NCI-H2227 (cell line): ENCODE measurements at regions not wholly inside any gene's neighbourhood (a gene's known extent, or its start where the extent isn't known, plus 50 kb on each side); places are given as distances from the start of the nearest gene placed in this dataset.
A peak's percentile ranks its signal among the peaks of the same experiment; 100 is the strongest.
"Not testable (repeated sequence)": the region's sequence is repeated elsewhere in the genome, so short reads cannot be mapped to it uniquely, and the experiment has no call there.

Experiments
- DNase-seq: peaks from one replicate; lab custom pipeline; 2025; ENCODE audit not compliant: unreplicated experiment; lab: John Stamatoyannopoulos, UW

DNA sequence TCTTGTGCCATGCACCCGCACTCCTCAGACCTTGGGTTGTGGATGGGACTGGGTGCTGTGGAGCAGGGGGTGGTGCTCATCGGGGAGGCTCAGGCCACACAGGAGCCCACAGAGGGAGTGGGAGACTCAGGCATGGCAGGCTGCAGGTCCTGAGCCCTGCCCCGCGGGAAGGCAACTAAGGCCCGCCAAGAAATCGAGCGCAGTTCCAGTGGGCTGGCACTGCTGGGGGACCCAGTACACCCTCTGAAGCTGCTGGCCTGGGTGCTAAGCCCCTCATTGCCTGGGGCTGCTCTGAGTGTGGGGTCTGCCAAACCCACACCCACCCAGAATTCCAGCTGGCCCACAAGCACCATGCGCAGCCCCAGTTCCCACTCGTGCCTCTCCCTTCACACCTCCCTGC, 450.5 kb upstream of the FGF16 start:
- no peak for DNase-seq

DNA sequence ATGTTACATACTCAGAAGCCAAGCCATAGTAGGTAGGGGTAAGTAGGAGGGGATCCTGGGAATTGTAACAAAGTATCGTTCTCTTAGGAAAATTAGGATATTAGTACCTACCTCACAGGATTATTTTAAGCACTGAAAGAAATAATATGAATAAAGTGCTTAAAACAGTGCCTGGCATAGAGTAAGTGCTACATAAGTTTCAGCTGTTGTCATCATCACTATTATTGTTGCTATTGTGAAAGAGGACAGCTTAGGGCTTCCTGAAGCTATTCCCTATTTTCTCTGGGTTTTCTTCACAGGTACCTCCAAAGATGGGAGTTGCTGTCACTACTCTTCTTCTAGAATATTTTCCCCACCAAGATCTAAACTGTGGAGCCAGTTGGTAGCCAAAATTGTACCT, 443.7 kb upstream of the FGF16 start:
- DNase-seq, result no peak

DNA sequence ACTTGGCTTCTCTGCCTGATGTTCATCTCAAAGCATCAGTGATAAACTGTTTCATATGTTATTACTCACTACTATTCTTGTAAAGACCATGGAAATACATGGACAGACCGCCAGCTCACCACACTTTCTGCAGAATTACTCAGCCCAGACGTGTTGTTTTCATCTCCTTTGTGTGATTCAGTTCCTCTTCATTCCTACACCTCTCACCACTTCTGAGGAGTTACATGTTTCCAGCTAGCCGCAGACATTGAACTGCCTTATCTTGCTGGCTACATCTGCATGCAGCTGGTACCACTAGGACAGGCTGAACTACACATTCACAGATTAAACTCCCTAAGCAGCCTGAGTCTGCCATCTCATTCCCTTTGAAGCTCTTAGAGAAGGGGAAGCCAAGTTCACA, 443.2 kb upstream of the FGF16 start:
- DNase-seq, result no peak

DNA sequence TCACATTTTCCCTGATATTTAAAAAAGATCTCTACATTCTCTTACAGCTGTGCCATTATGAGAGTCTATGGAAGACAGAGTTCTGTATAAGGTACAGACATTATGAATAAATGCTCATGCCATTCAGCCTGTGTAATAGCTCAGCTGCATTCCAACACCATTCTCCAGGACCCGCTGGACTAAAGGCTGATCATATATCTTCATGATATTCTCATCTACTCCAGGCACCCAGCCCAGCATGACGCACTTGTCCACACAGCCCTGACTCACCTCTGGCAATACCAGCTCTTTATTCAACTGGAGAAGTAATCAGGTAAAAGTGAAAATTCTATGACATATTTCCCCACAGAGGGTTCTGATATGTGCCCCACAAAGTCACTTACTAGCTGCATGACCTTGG, 437.5 kb upstream of the FGF16 start:
- DNase-seq, result no peak

DNA sequence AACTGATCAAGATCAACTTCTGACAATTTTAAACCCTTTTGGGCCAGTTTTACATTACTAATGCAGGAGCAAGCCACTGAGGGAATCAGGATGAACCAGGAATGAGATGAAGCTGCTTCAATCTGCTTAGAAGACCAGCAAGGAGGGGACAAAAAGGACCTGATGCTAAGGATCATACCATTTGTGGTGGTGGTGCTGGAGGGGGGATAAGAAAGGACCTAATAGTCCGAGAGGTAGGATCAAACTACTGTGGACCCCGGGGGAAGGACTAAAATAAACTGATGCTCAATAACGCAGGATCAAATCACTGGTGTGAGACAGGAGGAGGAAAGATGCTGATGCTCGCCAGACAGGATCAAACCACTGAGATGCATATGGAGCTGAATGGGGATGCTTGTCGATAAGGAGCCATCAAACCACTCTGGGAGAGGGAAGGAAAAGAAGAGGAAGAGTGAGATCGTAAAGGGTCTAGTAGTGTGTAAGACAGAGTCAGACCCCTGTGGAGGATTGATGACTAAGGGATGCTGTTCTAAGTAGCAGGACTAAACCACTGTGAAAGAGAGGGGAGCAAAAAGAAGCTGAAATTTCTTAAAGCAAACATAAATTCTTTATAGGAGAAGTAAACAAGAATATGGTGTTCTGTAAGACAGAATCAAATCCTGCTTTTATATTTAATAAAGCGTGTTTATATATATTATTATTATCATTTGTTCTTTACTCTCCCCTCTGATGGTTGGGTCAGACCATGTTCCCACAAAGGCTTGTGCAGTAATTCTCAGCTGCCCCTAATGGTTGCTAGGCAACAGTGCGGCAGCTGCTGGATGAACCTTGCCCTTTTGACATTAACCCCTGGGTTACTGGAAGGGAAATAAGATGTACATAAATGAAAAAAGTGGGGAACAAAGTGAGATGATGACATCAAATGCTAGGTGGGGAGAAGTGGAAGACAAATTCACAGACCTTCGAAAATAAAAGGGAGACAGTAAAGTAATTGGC, 432.5 kb upstream of the FGF16 start:
- peak; percentile 76 for DNase-seq

DNA sequence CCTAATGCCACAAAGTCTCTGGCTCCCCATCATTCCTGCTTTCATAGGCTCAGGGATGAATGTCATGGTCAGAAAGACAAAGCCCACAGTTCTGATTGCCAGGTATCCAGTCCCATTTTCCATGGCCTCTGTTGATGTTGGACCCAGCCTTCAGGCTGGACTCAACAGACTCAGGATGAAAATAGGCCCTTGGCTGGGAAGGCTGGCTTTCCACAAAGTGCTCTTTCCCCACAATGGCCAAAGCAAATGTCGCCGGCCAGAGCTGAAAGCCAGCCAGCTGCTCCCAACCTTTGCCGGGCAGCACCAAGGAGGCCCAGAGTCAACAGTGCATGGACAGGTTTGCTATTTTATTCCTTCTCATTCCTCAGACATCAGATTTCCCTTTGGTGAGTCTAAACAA, 430.1 kb upstream of the FGF16 start:
- no peak for DNase-seq

GRCh38 chrX:77046180-77046810, 400.9 kb upstream of the FGF16 start:
- DNase-seq, result peak; percentile 30

- DNase-seq, result no peak
These were observed 386.6 kb upstream of the FGF16 start for GRCh38 chrX:77060572-77060971.

DNA sequence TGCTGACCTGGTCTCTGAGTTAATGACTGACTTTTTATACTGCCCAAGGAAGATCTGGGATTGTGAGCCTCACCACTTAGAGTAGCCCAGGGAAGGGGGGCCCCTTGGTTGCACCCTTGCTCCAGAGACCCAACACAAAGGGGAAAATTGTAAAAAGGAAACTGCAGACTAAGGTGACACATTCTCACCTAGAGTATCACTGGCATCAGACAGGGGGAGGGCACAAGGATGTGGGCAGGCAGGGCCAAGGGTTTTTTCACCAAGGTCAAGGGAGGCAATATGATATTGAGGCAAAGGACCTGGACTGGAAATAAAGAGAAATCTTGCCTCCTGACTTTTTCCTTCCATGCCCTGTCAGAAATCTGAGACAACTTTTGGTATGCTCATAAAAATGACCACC, 386.2 kb upstream of the FGF16 start:
- no peak for DNase-seq

DNA sequence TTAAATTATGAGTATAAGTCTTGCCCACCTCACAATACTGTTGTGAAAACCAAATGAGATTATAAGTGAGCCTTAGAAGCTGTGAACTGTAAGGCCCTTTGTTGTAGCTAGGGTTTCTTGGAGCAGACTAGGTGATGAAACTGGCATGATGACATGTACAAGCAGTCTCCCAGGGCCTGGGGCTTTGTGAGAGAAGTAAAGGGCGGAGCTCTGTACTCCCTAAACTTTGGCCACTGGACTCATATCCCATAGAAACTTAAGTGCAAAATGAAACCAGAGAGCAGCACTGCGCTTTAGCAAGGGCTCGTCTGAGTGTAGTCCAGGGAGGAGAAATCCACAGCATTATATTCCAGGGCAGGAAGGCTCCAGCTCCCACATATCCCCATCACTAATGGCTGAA, 385.6 kb upstream of the FGF16 start:
- no peak for DNase-seq

DNA sequence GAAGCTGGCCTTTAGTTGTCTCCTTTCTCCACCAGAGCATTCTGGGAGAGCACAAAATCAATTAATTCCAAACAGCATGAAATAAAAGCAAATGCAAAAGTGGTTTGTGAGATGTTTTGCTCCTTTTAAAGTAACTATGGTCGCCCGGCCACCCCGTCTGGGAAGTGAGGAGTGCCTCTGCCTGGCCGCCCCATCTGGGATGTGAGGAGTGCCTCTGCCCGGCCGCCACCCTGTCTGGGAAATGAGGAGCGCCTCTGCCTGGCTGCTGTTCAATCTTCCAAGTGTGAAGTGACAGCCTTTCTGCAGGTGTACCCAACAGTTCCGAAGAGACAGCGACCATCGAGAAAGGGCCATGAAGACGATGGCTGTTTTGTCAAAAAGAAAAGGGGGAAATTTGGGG, 381.3 kb upstream of the FGF16 start:
- no peak for DNase-seq

DNA sequence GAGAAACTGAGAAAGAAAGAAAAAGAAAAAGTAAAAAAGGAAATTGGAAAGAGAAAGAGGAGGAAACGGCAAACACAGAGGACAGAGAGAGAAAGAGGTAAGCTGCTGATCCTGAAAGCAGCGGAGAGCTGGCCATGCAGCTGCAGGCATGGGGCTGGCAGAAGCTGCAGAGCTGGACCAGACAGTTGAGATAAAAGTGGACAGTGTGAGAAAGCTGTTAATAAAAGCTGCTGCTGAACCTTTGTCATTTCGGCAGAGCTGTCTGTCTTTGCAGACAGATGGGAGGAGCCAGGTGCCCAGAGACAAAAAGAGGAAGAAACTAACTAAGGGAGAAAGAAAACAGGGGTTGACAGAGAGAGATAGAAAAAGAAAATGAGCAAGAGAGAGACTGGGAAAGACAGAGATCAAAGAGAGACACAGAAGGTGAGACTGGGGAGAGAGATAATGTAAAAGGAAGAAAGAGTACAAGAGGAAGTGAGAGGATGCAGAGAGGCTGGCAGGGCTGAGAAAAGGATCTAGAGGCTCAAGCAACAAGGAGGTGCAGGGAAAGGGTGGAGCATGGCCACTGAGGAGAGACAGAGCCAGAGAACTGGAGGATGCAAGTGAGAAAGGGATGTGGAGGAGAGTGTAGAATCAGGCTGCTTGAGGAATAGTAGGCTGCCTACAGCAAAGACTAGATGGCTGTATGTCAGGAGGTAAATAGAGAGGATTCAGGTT, 376.8 kb upstream of the FGF16 start:
- DNase-seq, result no peak

DNA sequence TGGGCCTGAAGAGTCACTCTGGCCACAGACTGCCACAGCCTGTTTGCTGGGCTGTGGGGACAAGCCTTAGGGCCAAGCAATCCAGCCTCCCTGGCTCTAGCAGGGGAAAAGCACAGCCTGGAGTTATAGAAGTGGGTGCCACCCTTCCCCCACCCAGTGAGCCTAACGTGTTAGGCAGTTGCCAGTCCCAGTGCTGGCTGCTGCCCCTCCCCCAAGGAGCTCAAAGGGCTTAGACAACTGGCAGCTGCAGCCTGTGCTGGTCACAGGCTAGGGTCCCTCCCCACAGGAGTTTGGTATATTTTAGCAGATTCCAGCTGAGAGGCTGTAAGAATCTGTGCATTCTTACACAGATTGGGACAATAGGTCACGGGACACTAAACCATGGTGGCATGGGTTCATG, 370.3 kb upstream of the FGF16 start:
- no peak for DNase-seq

GRCh38 chrX:77081237-77081636, 366.0 kb upstream of the FGF16 start:
- DNase-seq, result not testable (repeated sequence)

DNA sequence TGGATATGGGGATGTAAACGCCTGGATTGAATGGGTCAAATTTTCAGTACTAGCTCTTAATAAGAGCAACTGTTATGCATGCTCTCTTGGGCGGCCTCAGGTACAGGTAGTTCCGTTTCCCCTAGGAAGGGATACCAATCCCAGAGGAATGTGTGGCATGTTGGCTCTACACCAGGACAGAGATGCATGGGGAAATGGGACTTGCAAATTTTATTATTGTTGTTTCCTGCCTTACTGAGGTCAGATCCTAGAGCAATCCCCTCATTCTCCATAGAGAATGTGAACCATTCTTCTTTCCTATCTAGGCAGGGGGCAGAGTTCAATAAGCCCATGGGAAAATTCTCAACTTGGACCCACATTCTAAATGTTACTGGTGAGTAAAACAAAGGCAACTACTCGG, 361.8 kb upstream of the FGF16 start:
- DNase-seq, result no peak

DNA sequence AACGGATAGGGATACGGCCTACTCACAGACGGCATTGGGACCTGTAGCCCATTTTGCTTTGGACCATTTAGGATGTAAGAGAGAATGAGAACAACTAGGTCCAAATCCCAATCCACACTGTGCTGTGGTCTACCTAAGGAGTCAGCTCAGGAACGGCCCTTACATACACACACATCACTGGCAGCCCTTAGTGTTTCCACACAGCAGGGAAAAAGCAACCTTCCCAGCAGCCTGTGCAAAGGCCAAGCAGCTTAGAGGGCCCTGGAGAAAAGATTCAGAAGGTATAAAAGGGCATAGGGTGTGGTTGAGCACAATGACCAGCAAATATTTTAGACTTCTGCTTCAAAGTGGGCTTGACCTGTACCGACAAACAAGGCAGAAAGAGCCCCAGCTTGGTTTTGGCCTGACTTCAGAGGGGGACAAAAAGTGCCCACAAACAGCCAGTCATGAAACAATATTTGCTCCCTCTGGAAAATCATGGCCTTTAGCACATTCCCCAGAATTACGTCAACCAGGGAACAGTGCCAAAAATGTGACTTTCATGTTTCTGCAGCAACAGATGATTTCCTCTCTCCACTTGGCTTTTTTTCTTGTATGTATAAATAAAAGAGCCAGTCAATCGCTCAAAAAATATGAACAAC, 359.5 kb upstream of the FGF16 start:
- no peak for DNase-seq

DNA sequence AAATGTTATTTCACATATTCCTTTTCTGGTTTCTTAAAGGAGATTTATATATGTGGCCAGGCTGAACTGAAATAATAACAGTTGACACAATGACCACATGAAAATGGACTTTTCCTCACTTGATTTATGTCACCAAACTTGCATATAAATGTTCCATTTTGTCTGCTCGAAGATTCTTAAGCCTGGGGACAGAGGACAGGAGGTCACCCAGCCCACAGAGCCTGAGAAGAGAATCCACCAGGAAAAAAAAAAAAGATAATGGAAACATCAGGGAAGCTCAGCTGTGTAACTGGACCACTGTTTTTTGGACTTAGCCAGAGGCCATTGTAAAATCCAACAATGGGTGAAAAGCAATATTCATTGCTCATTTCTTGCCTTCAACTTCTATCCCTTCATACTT, 359.0 kb upstream of the FGF16 start:
- DNase-seq, result no peak

DNA sequence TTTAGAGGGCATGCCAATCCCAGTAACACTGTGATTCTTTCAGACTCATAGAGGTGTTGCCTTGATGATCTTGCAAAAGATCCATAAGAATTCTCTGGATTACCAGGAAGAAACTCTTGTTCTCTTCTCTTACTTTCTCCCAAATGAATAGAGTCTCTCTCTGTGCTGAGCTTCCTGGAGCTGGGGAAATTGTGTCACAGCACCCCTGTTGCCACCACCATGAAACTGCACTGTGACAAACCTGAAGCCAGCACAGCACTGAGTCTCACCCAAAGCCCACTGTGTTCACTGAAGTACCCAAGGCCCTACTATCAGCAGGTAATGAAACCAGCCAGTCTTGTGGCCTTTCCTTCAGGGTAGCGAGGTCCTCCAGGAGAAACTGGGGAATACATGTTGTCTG, 332.7 kb upstream of the FGF16 start:
- DNase-seq, result no peak

- no peak for DNase-seq
These were observed 328.5 kb upstream of the FGF16 start for GRCh38 chrX:77118686-77119085.

GRCh38 chrX:77119706-77120105, 327.5 kb upstream of the FGF16 start:
- DNase-seq, result no peak

DNA sequence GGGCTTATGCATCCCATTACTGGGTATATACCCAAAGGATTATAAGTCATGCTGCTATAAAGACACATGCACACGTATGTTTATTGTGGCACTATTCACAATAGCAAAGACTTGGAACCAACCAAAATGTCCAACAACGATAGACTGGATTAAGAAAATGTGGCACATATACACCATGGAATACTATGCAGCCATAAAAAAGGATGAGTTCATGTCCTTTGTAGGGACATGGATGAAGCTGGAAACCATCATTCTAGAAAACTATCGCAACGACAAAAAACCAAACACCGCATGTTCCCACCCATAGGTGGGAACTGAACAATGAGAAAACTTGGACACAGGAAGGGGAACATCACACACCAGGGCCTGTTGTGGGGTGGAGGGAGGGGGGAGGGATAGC, 323.3 kb upstream of the FGF16 start:
- not testable (repeated sequence) for DNase-seq
